CD14-positive monocyte (primary cell): ENCODE measurements at regions not wholly inside any gene's neighbourhood (a gene's known extent, or its start where the extent isn't known, plus 50 kb on each side); places are given as distances from the start of the nearest gene placed in this dataset.
A peak's percentile ranks its signal among the peaks of the same experiment; 100 is the strongest.

Source experiments
- DNase-seq, 3 donors: peaks; one replicate each; pipeline ENCODE4 v3.0.0-alpha.2; 2011 to 2022
- H2AFZ ChIP-seq: 2 replicates; pipeline ENCODE4 v1.6.0; 2012; ENCODE audit warnings: mild to moderate bottlenecking, low read depth, low read length, inconsistent platforms; ENCODE audit not compliant: insufficient read depth, poor library complexity, severe bottlenecking
- H3K27ac ChIP-seq, 2 donors: 1 replicate in 1 of 2; 2 replicates in 1 of 2; pipeline ENCODE4 v1.5.1; 2012 to 2013; ENCODE audit warnings: low read length in 2 of 2, control low read depth in 1 of 2, inconsistent platforms in 1 of 2, low read depth in 1 of 2, mild to moderate bottlenecking in 1 of 2
- H3K27me3 ChIP-seq, 2 donors: one replicate each; pipeline versions ENCODE4 v1.6.0 to v1.6.1; 2011 to 2013; ENCODE audit warnings: low read length in 2 of 2; ENCODE audit not compliant: control insufficient read depth in 2 of 2, insufficient read depth in 2 of 2
- H3K36me3 ChIP-seq, 2 donors: replicated peaks in 1 of 2; 1 replicate in 1 of 2; 2 replicates in 1 of 2; pipeline versions ENCODE4 v1.5.1 to v1.6.1; 2012 to 2013; ENCODE audit warnings: low read length in 2 of 2, control low read depth in 1 of 2, inconsistent platforms in 1 of 2, mild to moderate bottlenecking in 1 of 2; ENCODE audit not compliant: insufficient read depth in 2 of 2, control insufficient read depth in 1 of 2
- H3K4me1 ChIP-seq, 2 donors: 1 replicate in 1 of 2; 2 replicates in 1 of 2; pipeline versions ENCODE4 v1.5.1 to v1.6.1; 2012 to 2013; ENCODE audit warnings: low read length in 2 of 2, control low read depth in 1 of 2, inconsistent platforms in 1 of 2, mild to moderate bottlenecking in 1 of 2, moderate library complexity in 1 of 2; ENCODE audit not compliant: insufficient read depth in 2 of 2, control insufficient read depth in 1 of 2
- H3K4me2 ChIP-seq: replicated peaks from 2 replicates; pipeline ENCODE3; 2012; ENCODE audit warnings: low read length, moderate library complexity, mild to moderate bottlenecking; ENCODE audit not compliant: poor library complexity, severe bottlenecking; ENCODE audit errors: extremely low read depth
- H3K4me3 ChIP-seq, 3 experiments: fragments of 200-600 bp in 1 of 3; sonication (generic) in 1 of 3; replicated peaks in 1 of 3; 1 replicate in 2 of 3; 2 replicates in 1 of 3; pipeline ENCODE4 v1.5.1; 2011 to 2013; ENCODE audit warnings: low read length in 3 of 3, mild to moderate bottlenecking in 3 of 3, control low read depth in 2 of 3, low read depth in 2 of 3, inconsistent platforms in 1 of 3, moderate library complexity in 1 of 3
- H3K79me2 ChIP-seq: 2 replicates; pipeline ENCODE4 v1.6.0; 2012; ENCODE audit warnings: mild to moderate bottlenecking, control low read depth, inconsistent platforms, low read length, moderate library complexity; ENCODE audit not compliant: insufficient read depth
- H3K9ac ChIP-seq: 2 replicates; pipeline ENCODE4 v1.6.0; 2017; ENCODE audit warnings: low read length, mild to moderate bottlenecking; ENCODE audit not compliant: insufficient read depth, poor library complexity, severe bottlenecking
- H3K9me3 ChIP-seq, 2 donors: replicated peaks in 1 of 2; 1 replicate in 1 of 2; 2 replicates in 1 of 2; pipeline versions ENCODE4 v1.5.1 to v1.6.1; 2012 to 2013; ENCODE audit warnings: low read length in 2 of 2, control low read depth in 1 of 2; ENCODE audit not compliant: control insufficient read depth in 1 of 2, insufficient read depth in 1 of 2
- H4K20me1 ChIP-seq: 2 replicates; pipeline ENCODE4 v1.6.0; 2012; ENCODE audit warnings: mild to moderate bottlenecking, low read length, control low read depth, moderate library complexity; ENCODE audit not compliant: insufficient read depth
- H3K27ac Mint-ChIP-seq, 7 donors: one replicate each; pipeline ENCODE4 v1.8.0; 2020; ENCODE audit warnings: mild to moderate bottlenecking in 7 of 7, mixed read lengths in 7 of 7, moderate library complexity in 6 of 7, inconsistent platforms in 2 of 7
- H3K27me3 Mint-ChIP-seq, 3 donors: one replicate each; pipeline ENCODE4 v1.8.0; 2021 to 2022; ENCODE audit warnings: low read depth in 3 of 3, mild to moderate bottlenecking in 3 of 3, mixed read lengths in 3 of 3, moderate library complexity in 3 of 3, inconsistent platforms in 1 of 3
- H3K36me3 Mint-ChIP-seq, 2 donors: one replicate each; pipeline ENCODE4 v1.8.0; 2020; ENCODE audit warnings: mixed read lengths in 2 of 2, inconsistent platforms in 1 of 2, mild to moderate bottlenecking in 1 of 2
- H3K4me1 Mint-ChIP-seq: one replicate; pipeline ENCODE4 v1.8.0; 2020; ENCODE audit warnings: mild to moderate bottlenecking, mixed read lengths
- H3K4me3 Mint-ChIP-seq, 2 donors: one replicate each; pipeline ENCODE4 v1.8.0; 2020; ENCODE audit warnings: mild to moderate bottlenecking in 2 of 2, mixed read lengths in 2 of 2, moderate library complexity in 1 of 2
- H3K9me3 Mint-ChIP-seq, 7 donors: one replicate each; pipeline ENCODE4 v1.8.0; 2020 to 2022; ENCODE audit warnings: mixed read lengths in 7 of 7, mild to moderate bottlenecking in 6 of 7, moderate library complexity in 6 of 7, inconsistent platforms in 2 of 7
- CTCF ChIP-seq: fragments of 200-600 bp; IDR thresholded peaks from one replicate; pipeline ENCODE4 v1.8.0; 2022; ENCODE audit warnings: antibody characterized with exemption, mild to moderate bottlenecking
- WGBS: methylation state at CpG from one replicate; pipeline ENCODE4 v1.1.5; 2013; ENCODE audit warnings: missing lambda C conversion rate; ENCODE audit not compliant: insufficient coverage; 5-methylcytosine and 5-hydroxymethylcytosine counted together
- intact Hi-C, 2 donors: fragments of 100-400 bp; cut with micrococcal nuclease; formaldehyde crosslinking; loops; one replicate each; pipeline versions ENCODE4 v1.15.0 to v1.15.1; 2023

GRCh38 chr7:15821484-15822427 is 135.3 kb upstream of the MEOX2 start:
- Histone ChIP-seq H3K27me3 (no peaks in the 10 kb centered on the region), H2AFZ (no peak overlapping the region), H3K79me2 (no peaks in the 10 kb centered on the region), H3K9me3 (peaks cover 0 to 6% of the 10 kb centered on the region in 2 donors), H3K4me1 (no peaks in the 10 kb centered on the region), H3K27ac (no peak overlapping the region), H3K4me2 (no peak overlapping the region), H3K36me3 (no peaks in the 10 kb centered on the region), H3K9ac (no peak overlapping the region), H3K4me3 (no peak overlapping the region), H4K20me1 (no peaks in the 10 kb centered on the region)
- H3K27me3 Mint-ChIP-seq: no peaks in the 10 kb centered on the region
- H3K27ac Mint-ChIP-seq: no peak overlapping the region
- H3K36me3 Mint-ChIP-seq: no peaks in the 10 kb centered on the region
- H3K4me1 Mint-ChIP-seq: peaks cover 8% of the 10 kb centered on the region
- peaks cover 2 to 7% (median 5%) of the 10 kb centered on the region in 7 donors for H3K9me3 Mint-ChIP-seq
- WGBS: 100% methylated on average over 2 of the region's 4 CpGs
- no peak for DNase-seq
- no peak for TF ChIP-seq CTCF
- intact Hi-C loops: no loop called here
- no peak overlapping the region for H3K4me3 Mint-ChIP-seq

GRCh38 chr7:15820319-15820718 is 133.8 kb upstream of the MEOX2 start:
- Histone ChIP-seq H2AFZ (no peak overlapping the region), H3K4me2 (no peak overlapping the region), H3K4me1 (no peaks in the 10 kb centered on the region), H3K9ac (no peak overlapping the region), H3K4me3 (no peak overlapping the region), H3K36me3 (no peaks in the 10 kb centered on the region), H3K27me3 (no peaks in the 10 kb centered on the region), H3K9me3 (no peaks in the 10 kb centered on the region), H3K79me2 (no peaks in the 10 kb centered on the region), H4K20me1 (no peaks in the 10 kb centered on the region), H3K27ac (no peak overlapping the region)
- peaks cover 0 to 3% (median 0%) of the 10 kb centered on the region in 7 donors for H3K9me3 Mint-ChIP-seq
- WGBS: 0% methylated on average over 4 of the region's 4 CpGs
- H3K27me3 Mint-ChIP-seq: no peaks in the 10 kb centered on the region
- no peak overlapping the region for H3K4me3 Mint-ChIP-seq
- no peaks in the 10 kb centered on the region for H3K36me3 Mint-ChIP-seq
- no peak overlapping the region for H3K27ac Mint-ChIP-seq
- intact Hi-C loops: no loop called here
- no peak for TF ChIP-seq CTCF
- peaks cover 8% of the 10 kb centered on the region for H3K4me1 Mint-ChIP-seq
- DNase-seq: peak in 2 of 3 donors; percentile 1 to 20
